SJSA1 (cell line): ENCODE measurements at regions not wholly inside any gene's neighbourhood (a gene's known extent, or its start where the extent isn't known, plus 50 kb on each side); places are given as distances from the start of the nearest gene placed in this dataset.

Experiments
- DNase-seq, 2 experiments: peaks; one replicate each; pipeline ENCODE4 v3.0.0-alpha.2; 2015 to 2020; ENCODE audit warnings: low spot score in 2 of 2, low read depth in 1 of 2
- H3K27ac ChIP-seq: fragments of 250-450 bp; sonication (Bioruptor Pico); 2 replicates; pipeline ENCODE4 v1.5.1; 2020; ENCODE audit warnings: mild to moderate bottlenecking, moderate library complexity
- H3K27me3 ChIP-seq: fragments of 250-450 bp; sonication (Bioruptor Pico); replicated peaks from 2 replicates; pipeline ENCODE4 v1.5.1; 2020; ENCODE audit warnings: mild to moderate bottlenecking, moderate library complexity
- H3K36me3 ChIP-seq: fragments of 250-450 bp; sonication (Bioruptor Pico); 2 replicates; pipeline ENCODE4 v1.5.1; 2020; ENCODE audit warnings: mild to moderate bottlenecking
- H3K4me1 ChIP-seq: fragments of 250-450 bp; sonication (Bioruptor Pico); replicated peaks from 2 replicates; pipeline ENCODE4 v1.6.1; 2021; ENCODE audit warnings: mild to moderate bottlenecking
- H3K4me3 ChIP-seq: fragments of 250-450 bp; sonication (Bioruptor Pico); 2 replicates; pipeline ENCODE4 v1.5.1; 2020; ENCODE audit warnings: mild to moderate bottlenecking
- H3K9me3 ChIP-seq: fragments of 250-450 bp; sonication (Bioruptor Pico); replicated peaks from 2 replicates; pipeline ENCODE4 v1.5.1; 2020; ENCODE audit warnings: mild to moderate bottlenecking

- H3K36me3 ChIP-seq = no peaks in the 10 kb centered on the region
- DNase-seq = no peak
- no peaks in the 10 kb centered on the region for H3K4me1 ChIP-seq
- H3K27me3 ChIP-seq = peaks cover 25% of the 10 kb centered on the region
- no peaks in the 10 kb centered on the region for H3K9me3 ChIP-seq
- H3K27ac ChIP-seq = no peak overlapping the region
- H3K4me3 ChIP-seq = no peak overlapping the region
Measured at GRCh38 chr1:204818998-204819397, 51.7 kb upstream of the NFASC start.

DNA sequence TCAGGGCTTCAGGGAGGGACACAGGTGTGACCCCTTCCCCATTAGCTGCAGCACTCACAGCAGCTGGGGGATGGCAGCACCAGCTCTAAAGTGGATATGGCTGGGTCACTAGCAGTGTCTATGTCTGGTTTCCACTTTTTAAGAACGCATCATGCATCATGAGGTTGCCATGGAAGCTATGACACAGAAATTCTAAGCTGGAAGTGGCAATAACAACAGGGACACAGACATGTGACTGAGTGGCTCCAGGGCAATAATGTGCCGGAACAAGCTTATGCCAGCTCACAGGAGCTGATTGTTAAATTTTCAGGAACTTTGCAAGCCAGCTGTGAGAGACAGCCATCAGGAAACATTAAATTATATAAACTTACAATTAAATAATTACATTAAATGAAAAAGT is 51.2 kb upstream of the NFASC start:
- DNase-seq = no peak
- no peaks in the 10 kb centered on the region for H3K36me3 ChIP-seq
- peaks cover 21% of the 10 kb centered on the region for H3K27me3 ChIP-seq
- H3K9me3 ChIP-seq = no peaks in the 10 kb centered on the region
- no peak overlapping the region for H3K27ac ChIP-seq
- H3K4me1 ChIP-seq = no peaks in the 10 kb centered on the region
- no peak overlapping the region for H3K4me3 ChIP-seq
